C4-2B (cell line): ENCODE measurements at regions not wholly inside any gene's neighbourhood (a gene's known extent, or its start where the extent isn't known, plus 50 kb on each side); places are given as distances from the start of the nearest gene placed in this dataset.

ENCODE experiments used
- CTCF ChIP-seq: fragments of 450-650 bp; conservative IDR thresholded peaks from 2 replicates; pipeline ENCODE4 v1.5.1; 2017; ENCODE audit warnings: mild to moderate bottlenecking
- ZFX ChIP-seq: fragments of 450-650 bp; IDR thresholded peaks from 2 replicates; pipeline ENCODE4 v1.6.1; 2017

- TF ChIP-seq CTCF (no peak), ZFX (no peak)
Measured at GRCh38 chr11:80054582-80055165, 613.8 kb upstream of the TENM4 start.
